K562 (cell line): ENCODE measurements at regions not wholly inside any gene's neighbourhood (a gene's known extent, or its start where the extent isn't known, plus 50 kb on each side); places are given as distances from the start of the nearest gene placed in this dataset.

Experiments used
- ATAC-seq: fragments of 200-7000 bp; cut with Tn5 transposase; 3 replicates; pipeline ENCODE4 v1.9.1; 2020; ENCODE audit warnings: moderate library complexity
- BruUV-seq: library from RNA; stranded (reverse); fragments of 400-500 nt; replicated peaks from 2 replicates; lab custom pipeline; 2021; lab: Mats Ljungman, UMichigan
- CTCF ChIA-PET: fragments of 300-600 bp; formaldehyde crosslinking; extraction: SDS; loops from one replicate; lab custom pipeline; 2021; ENCODE audit warnings: low intra/inter-chr PET ratio; lab: Yijun Ruan, JAX
- POLR2A ChIA-PET: fragments of 300-600, 350-650 bp; sonication (Branson Sonifier 250); formaldehyde crosslinking; extraction: SDS; loops from one replicate; lab custom pipeline; 2021; ENCODE audit warnings: antibody characterized with exemption, inconsistent platforms; lab: Yijun Ruan, JAX
- DNase-seq, 4 experiments: peaks; one replicate each; pipeline versions ENCODE4 v3.0.0 to v3.0.0-alpha.2; 2011 to 2018; ENCODE audit warnings: low spot score in 3 of 4, mixed read lengths in 3 of 4; ENCODE audit errors: extremely low read depth in 1 of 4
- FAIRE-seq: peaks from 2 replicates; lab custom pipeline; 2011; peaks lifted over from hg19 to GRCh38; lab: Jason Lieb, UNC
- H2AFZ ChIP-seq: 2 replicates; pipeline ENCODE4 v1.6.0; 2011; ENCODE audit warnings: low read depth, low read length, control low read depth, inconsistent platforms
- H3K27ac ChIP-seq: fragments of 200-600 bp; 3 replicates; pipeline ENCODE4 v1.8.0; 2011; ENCODE audit warnings: low read depth, mild to moderate bottlenecking, control low read depth, inconsistent platforms, low read length, moderate library complexity, mixed read lengths; ENCODE audit errors: extremely low read depth
- H3K27me3 ChIP-seq, 2 experiments: fragments of 300-600 bp in 1 of 2; 2 replicates in 1 of 2; 3 replicates in 1 of 2; pipeline versions ENCODE4 v1.6.0 to v1.8.0; 2011; ENCODE audit warnings: inconsistent platforms in 2 of 2, low read length in 2 of 2, mild to moderate bottlenecking in 1 of 2, mixed read lengths in 1 of 2, moderate library complexity in 1 of 2; ENCODE audit not compliant: control insufficient read depth in 2 of 2, insufficient read depth in 2 of 2
- H3K36me3 ChIP-seq: fragments of 300-600 bp; 3 replicates; pipeline ENCODE4 v1.8.0; 2011; ENCODE audit warnings: mild to moderate bottlenecking, low read length, inconsistent platforms; ENCODE audit not compliant: control insufficient read depth, insufficient read depth
- H3K4me1 ChIP-seq, 2 experiments: fragments of 200-600 bp in 1 of 2; replicated peaks in 1 of 2; 2 replicates in 1 of 2; 3 replicates in 1 of 2; pipeline versions ENCODE4 v1.5.1 to v1.8.0; 2011; ENCODE audit warnings: inconsistent platforms in 2 of 2, low read length in 2 of 2, mild to moderate bottlenecking in 1 of 2, mixed read lengths in 1 of 2, moderate library complexity in 1 of 2; ENCODE audit not compliant: control insufficient read depth in 2 of 2, insufficient read depth in 2 of 2
- H3K4me2 ChIP-seq: 2 replicates; pipeline ENCODE4 v1.6.1; 2011; ENCODE audit warnings: low read length, control low read depth, inconsistent platforms, mixed read lengths; ENCODE audit not compliant: insufficient read depth
- H3K4me3 ChIP-seq: fragments of 200-600 bp; sonication (generic), shearing (Covaris generic); 2 replicates; pipeline ENCODE4 v1.5.1; 2016; ENCODE audit warnings: control low read depth, inconsistent platforms
- H3K79me2 ChIP-seq: fragments of 200-600 bp; 3 replicates; pipeline ENCODE4 v1.8.0; 2011; ENCODE audit warnings: low read length, inconsistent platforms; ENCODE audit not compliant: control insufficient read depth, insufficient read depth
- H3K9ac ChIP-seq, 2 experiments: 2 replicates each; pipeline versions ENCODE4 v1.6.0 to v1.6.1; 2011; ENCODE audit warnings: low read depth in 2 of 2, low read length in 2 of 2, control low read depth in 1 of 2, inconsistent platforms in 1 of 2, mild to moderate bottlenecking in 1 of 2, mixed read lengths in 1 of 2; ENCODE audit not compliant: insufficient read depth in 1 of 2
- H3K9me1 ChIP-seq: one replicate; pipeline ENCODE4 v1.6.0; 2011; ENCODE audit warnings: inconsistent platforms, mild to moderate bottlenecking, low read length, moderate library complexity; ENCODE audit not compliant: control insufficient read depth, insufficient read depth
- H3K9me3 ChIP-seq: replicated peaks from 2 replicates; pipeline ENCODE4 v1.5.1; 2011; ENCODE audit warnings: low read depth, low read length, inconsistent platforms; ENCODE audit not compliant: control insufficient read depth, insufficient read depth
- H4K20me1 ChIP-seq: replicated peaks from 2 replicates; pipeline ENCODE4 v1.6.1; 2011; ENCODE audit warnings: low read length, inconsistent platforms, mixed read lengths; ENCODE audit not compliant: control insufficient read depth, insufficient read depth
- ELF4 ChIP-seq: fragments of 450-650 bp; formaldehyde crosslinking; IDR thresholded peaks from 2 replicates; pipeline ENCODE4 v1.4.0; 2022; ENCODE audit warnings: missing genetic modification characterization
- GATAD2B ChIP-seq: fragments of 450-650 bp; IDR thresholded peaks from 2 replicates; pipeline ENCODE4 v1.6.1; 2017; ENCODE audit warnings: mild to moderate bottlenecking, borderline replicate concordance
- KAT7 ChIP-seq: sonication (generic); formaldehyde crosslinking; IDR thresholded peaks from 2 replicates; pipeline ENCODE4 v1.8.0; 2022; ENCODE audit warnings: missing genetic modification reagents, mild to moderate bottlenecking, borderline replicate concordance
- KLF16 ChIP-seq: IDR thresholded peaks from 2 replicates; pipeline ENCODE4 v1.6.1; 2016; ENCODE audit warnings: antibody characterized with exemption
- KLF6 ChIP-seq: fragments of 250-450 bp; sonication (Bioruptor Pico); IDR thresholded peaks from 2 replicates; pipeline ENCODE4 v1.4.0; 2020; ENCODE audit warnings: mild to moderate bottlenecking, moderate library complexity, borderline replicate concordance
- MEIS2 ChIP-seq: fragments of 450-650 bp; IDR thresholded peaks from 2 replicates; pipeline ENCODE4 v1.6.1; 2014; ENCODE audit warnings: mild to moderate bottlenecking; ENCODE audit not compliant: partially characterized antibody
- PCBP1 ChIP-seq: fragments of 200-400 bp; formaldehyde crosslinking; IDR thresholded peaks from 2 replicates; pipeline ENCODE4 v1.6.1; 2018; ENCODE audit warnings: mild to moderate bottlenecking, low read depth, low read length; ENCODE audit not compliant: poor library complexity, severe bottlenecking
- RFX1 ChIP-seq: fragments of 450-650 bp; IDR thresholded peaks from 2 replicates; pipeline ENCODE4 v1.6.1; 2016; ENCODE audit warnings: mild to moderate bottlenecking, moderate library complexity
- SLC30A9 ChIP-seq: fragments of 250-450 bp; sonication (Bioruptor Pico); IDR thresholded peaks from 2 replicates; pipeline ENCODE4 v1.8.0; 2022; ENCODE audit warnings: mild to moderate bottlenecking, moderate library complexity
- TCF7 ChIP-seq: sonication (generic); IDR thresholded peaks from 2 replicates; pipeline ENCODE4 v1.6.1; 2016; ENCODE audit warnings: antibody characterized with exemption, borderline replicate concordance
- ZKSCAN3 ChIP-seq: fragments of 250-450 bp; sonication (Bioruptor Pico); IDR thresholded peaks from 2 replicates; pipeline ENCODE4 v1.4.0; 2020
- ZNF232 ChIP-seq: sonication (generic); formaldehyde crosslinking; IDR thresholded peaks from 2 replicates; pipeline ENCODE4 v1.8.0; 2022; ENCODE audit warnings: mild to moderate bottlenecking, missing genetic modification reagents
- WGBS: fragments of 100-300 bp; shearing (Covaris generic); methylation state at CpG from one replicate; pipeline ENCODE4 v1.1.6; 2016; ENCODE audit warnings: low coverage, mixed read lengths; ENCODE audit not compliant: insufficient coverage; ENCODE audit errors: missing lambda C conversion rate; 5-methylcytosine and 5-hydroxymethylcytosine counted together
- in situ Hi-C: fragments of 300-500 bp; cut with MboI; formaldehyde crosslinking; loops from 4 replicates; pipeline ENCODE4 v1.15.0; 2018; ENCODE audit warnings: inconsistent platforms, mixed read lengths
- intact Hi-C: fragments of 100-400 bp; cut with micrococcal nuclease; formaldehyde crosslinking; loops from 2 replicates; pipeline ENCODE4 v1.14.2; 2022
- TF ChIP-seq, protein P1 (sequence below): fragments of 450-650 bp; IDR thresholded peaks from 2 replicates; pipeline ENCODE4 v1.6.1; 2016; ENCODE audit warnings: mild to moderate bottlenecking
- TF ChIP-seq, protein P2 (sequence below): sonication (generic); formaldehyde crosslinking; IDR thresholded peaks from 2 replicates; pipeline ENCODE4 v1.8.0; 2022; ENCODE audit warnings: mild to moderate bottlenecking, missing genetic modification reagents
- TF ChIP-seq, protein P3 (sequence below): fragments of 450-650 bp; IDR thresholded peaks from 2 replicates; pipeline ENCODE4 v1.6.1; 2016; ENCODE audit warnings: antibody characterized with exemption

GRCh38 chr4:187484186-187484585 lies 511.4 kb upstream of the ZFP42 start:
- ChIA-PET POLR2A (no interaction called here), CTCF (no interaction called here)
- H3K4me1 ChIP-seq: no peaks in the 10 kb centered on the region
- H3K27me3 ChIP-seq: no peaks in the 10 kb centered on the region
- no peaks in the 10 kb centered on the region for H4K20me1 ChIP-seq
- no peaks in the 10 kb centered on the region for H3K9me3 ChIP-seq
- H3K9ac ChIP-seq: no peak overlapping the region
- no peak overlapping the region for H3K27ac ChIP-seq
- BruUV-seq: no TSS peak
- TF ChIP-seq ELF4 (CRISPR knock-in tag) (no peak), RFX1 (no peak), ZNF232 (CRISPR knock-in tag) (no peak)
- TF ChIP-seq, protein P1, sequence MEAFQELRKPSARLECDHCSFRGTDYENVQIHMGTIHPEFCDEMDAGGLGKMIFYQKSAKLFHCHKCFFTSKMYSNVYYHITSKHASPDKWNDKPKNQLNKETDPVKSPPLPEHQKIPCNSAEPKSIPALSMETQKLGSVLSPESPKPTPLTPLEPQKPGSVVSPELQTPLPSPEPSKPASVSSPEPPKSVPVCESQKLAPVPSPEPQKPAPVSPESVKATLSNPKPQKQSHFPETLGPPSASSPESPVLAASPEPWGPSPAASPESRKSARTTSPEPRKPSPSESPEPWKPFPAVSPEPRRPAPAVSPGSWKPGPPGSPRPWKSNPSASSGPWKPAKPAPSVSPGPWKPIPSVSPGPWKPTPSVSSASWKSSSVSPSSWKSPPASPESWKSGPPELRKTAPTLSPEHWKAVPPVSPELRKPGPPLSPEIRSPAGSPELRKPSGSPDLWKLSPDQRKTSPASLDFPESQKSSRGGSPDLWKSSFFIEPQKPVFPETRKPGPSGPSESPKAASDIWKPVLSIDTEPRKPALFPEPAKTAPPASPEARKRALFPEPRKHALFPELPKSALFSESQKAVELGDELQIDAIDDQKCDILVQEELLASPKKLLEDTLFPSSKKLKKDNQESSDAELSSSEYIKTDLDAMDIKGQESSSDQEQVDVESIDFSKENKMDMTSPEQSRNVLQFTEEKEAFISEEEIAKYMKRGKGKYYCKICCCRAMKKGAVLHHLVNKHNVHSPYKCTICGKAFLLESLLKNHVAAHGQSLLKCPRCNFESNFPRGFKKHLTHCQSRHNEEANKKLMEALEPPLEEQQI: no peak
- FAIRE-seq (no peak), ATAC-seq (no peak), DNase-seq (no peak)
- no peaks in the 10 kb centered on the region for H3K9me1 ChIP-seq
- in situ Hi-C loops: no loop called here
- 2% methylated on average over 6 of the region's 6 CpGs for WGBS
- intact Hi-C loops: no loop called here
- H3K4me3 ChIP-seq: no peak overlapping the region
- no peaks in the 10 kb centered on the region for H3K36me3 ChIP-seq
- no peak overlapping the region for H2AFZ ChIP-seq
- no peaks in the 10 kb centered on the region for H3K79me2 ChIP-seq
- no peak overlapping the region for H3K4me2 ChIP-seq

DNA sequence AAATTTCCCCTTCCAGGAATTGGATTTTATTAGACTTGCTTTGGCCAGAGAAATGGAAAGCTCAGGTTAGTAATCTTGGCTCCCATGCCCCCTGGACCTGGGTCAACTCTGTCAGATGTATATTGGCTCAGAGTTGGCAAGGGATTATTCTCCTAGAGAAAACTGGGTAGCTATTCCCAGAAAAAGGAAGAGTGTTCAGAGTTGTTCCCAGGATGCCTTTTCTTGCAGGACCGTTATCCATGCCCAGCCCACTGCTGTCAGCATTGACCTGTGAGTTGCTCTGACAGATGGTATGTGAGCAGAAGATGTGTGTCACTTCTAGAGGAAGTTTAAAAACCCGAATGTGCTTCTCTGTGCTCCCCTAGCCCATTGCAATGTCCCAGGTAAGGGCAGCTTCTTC lies 509.9 kb upstream of the ZFP42 start:
- WGBS: 0% methylated on average over 2 of the region's 2 CpGs
- TF ChIP-seq, protein P2, sequence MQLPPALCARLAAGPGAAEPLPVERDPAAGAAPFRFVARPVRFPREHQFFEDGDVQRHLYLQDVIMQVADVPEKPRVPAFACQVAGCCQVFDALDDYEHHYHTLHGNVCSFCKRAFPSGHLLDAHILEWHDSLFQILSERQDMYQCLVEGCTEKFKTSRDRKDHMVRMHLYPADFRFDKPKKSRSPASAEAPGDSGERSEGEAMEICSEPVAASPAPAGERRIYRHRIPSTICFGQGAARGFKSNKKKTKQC (CRISPR knock-in tag): no peak
- TF ChIP-seq PCBP1 (no peak), KAT7 (CRISPR knock-in tag) (no peak), SLC30A9 (CRISPR knock-in tag) (no peak), ZKSCAN3 (CRISPR knock-in tag) (no peak), TCF7 (no peak), KLF6 (CRISPR knock-in tag) (no peak), MEIS2 (no peak), KLF16 (no peak), GATAD2B (no peak)
- TF ChIP-seq, protein P3, sequence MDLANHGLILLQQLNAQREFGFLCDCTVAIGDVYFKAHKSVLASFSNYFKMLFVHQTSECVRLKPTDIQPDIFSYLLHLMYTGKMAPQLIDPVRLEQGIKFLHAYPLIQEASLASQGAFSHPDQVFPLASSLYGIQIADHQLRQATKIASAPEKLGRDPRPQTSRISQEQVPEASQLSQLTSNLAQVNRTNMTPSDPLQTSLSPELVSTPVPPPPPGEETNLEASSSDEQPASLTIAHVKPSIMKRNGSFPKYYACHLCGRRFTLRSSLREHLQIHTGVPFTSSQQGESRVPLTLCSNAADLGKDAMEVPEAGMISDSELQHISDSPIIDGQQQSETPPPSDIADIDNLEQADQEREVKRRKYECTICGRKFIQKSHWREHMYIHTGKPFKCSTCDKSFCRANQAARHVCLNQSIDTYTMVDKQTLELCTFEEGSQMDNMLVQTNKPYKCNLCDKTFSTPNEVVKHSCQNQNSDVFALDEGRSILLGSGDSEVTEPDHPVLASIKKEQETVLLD: no peak

More for the DNA sequence above, 509.9 kb upstream of the ZFP42 start:
- no peaks in the 10 kb centered on the region for H3K27me3 ChIP-seq
- CTCF ChIA-PET: no interaction called here
- H3K4me1 ChIP-seq: no peaks in the 10 kb centered on the region
- H3K4me2 ChIP-seq: no peak overlapping the region
- intact Hi-C loops (no loop called here), in situ Hi-C loops (no loop called here)
- DNase-seq: no peak
- H3K9me1 ChIP-seq: no peaks in the 10 kb centered on the region
- H3K9me3 ChIP-seq: no peaks in the 10 kb centered on the region
- H3K9ac ChIP-seq: no peak overlapping the region
- no TSS peak for BruUV-seq
- no peak overlapping the region for H2AFZ ChIP-seq
- no peak for FAIRE-seq
- H3K79me2 ChIP-seq: no peaks in the 10 kb centered on the region
- no peak overlapping the region for H3K4me3 ChIP-seq
- no peak for ATAC-seq
- POLR2A ChIA-PET: no interaction called here
- no peaks in the 10 kb centered on the region for H3K36me3 ChIP-seq
- H3K27ac ChIP-seq: no peak overlapping the region
- H4K20me1 ChIP-seq: no peaks in the 10 kb centered on the region
